Colonic mucosa (tissue), 4 donors: ENCODE measurements at regions not wholly inside any gene's neighbourhood (a gene's known extent, or its start where the extent isn't known, plus 50 kb on each side); places are given as distances from the start of the nearest gene placed in this dataset.

Experiments used
- DNase-seq: peaks from one replicate; pipeline ENCODE4 v3.0.0-alpha.2; 2020
- H3K27ac ChIP-seq: fragments of 200-600 bp; one replicate; pipeline ENCODE4 v1.8.0; 2021
- H3K27me3 ChIP-seq: fragments of 200-600 bp; one replicate; pipeline ENCODE4 v1.8.0; 2021
- H3K36me3 ChIP-seq: fragments of 200-600 bp; one replicate; pipeline ENCODE4 v1.8.0; 2021
- H3K4me1 ChIP-seq: fragments of 200-600 bp; one replicate; pipeline ENCODE4 v1.8.0; 2021; ENCODE audit warnings: mild to moderate bottlenecking
- H3K4me3 ChIP-seq: fragments of 200-600 bp; one replicate; pipeline ENCODE4 v1.8.0; 2021
- H3K9ac ChIP-seq, 2 donors: one replicate each; pipeline ENCODE4 v1.7.0; 2013; ENCODE audit warnings: control low read depth in 2 of 2, low read depth in 2 of 2, low read length in 2 of 2
- H3K9me3 ChIP-seq: fragments of 200-600 bp; one replicate; pipeline ENCODE4 v1.8.0; 2021
- CTCF ChIP-seq: fragments of 200-600 bp; IDR thresholded peaks from one replicate; pipeline ENCODE4 v1.8.0; 2022; ENCODE audit warnings: antibody characterized with exemption, mild to moderate bottlenecking
- intact Hi-C: fragments of 100-400 bp; cut with DNase I; formaldehyde crosslinking; loops from one replicate; pipeline ENCODE4 v1.14.1; 2022
- donor health status: healthy.
- donor health status: DM: no; HTN: no; CAD: no.
- donor health status: DM: no; HTN: no; CAD: no.

DNA sequence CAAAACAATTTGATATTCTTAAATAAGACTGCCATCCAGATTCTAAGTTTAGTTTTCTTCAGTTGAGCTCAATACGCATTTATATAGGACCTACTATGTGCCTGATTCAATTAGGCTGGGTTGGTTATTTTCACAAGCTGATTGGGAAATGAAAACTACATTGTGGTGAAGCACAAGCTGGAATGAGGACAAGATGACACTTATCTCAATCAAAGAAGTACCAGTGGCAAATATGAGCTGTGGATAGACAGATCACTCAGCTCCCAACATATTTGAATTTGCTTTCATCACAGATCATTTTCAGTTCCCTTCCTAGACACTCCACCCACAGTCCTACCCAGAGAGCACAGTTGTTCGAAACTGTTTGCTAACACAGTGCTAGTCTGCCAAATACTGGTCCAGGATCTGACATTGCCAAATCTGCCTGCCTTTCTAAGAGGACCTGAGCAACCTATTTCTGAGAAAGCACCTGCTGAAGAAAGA is 74.7 kb downstream of the LLPH start:
- TF ChIP-seq CTCF = no peak
- no peak overlapping the region for H3K4me3 ChIP-seq
- no peaks in the 10 kb centered on the region for H3K9me3 ChIP-seq
- no peaks in the 10 kb centered on the region for H3K36me3 ChIP-seq
- H3K4me1 ChIP-seq = no peaks in the 10 kb centered on the region
- DNase-seq = no peak
- no peak overlapping the region for H3K9ac ChIP-seq
- intact Hi-C loops = no loop called here
- H3K27ac ChIP-seq = no peak overlapping the region
- no peaks in the 10 kb centered on the region for H3K27me3 ChIP-seq

DNA sequence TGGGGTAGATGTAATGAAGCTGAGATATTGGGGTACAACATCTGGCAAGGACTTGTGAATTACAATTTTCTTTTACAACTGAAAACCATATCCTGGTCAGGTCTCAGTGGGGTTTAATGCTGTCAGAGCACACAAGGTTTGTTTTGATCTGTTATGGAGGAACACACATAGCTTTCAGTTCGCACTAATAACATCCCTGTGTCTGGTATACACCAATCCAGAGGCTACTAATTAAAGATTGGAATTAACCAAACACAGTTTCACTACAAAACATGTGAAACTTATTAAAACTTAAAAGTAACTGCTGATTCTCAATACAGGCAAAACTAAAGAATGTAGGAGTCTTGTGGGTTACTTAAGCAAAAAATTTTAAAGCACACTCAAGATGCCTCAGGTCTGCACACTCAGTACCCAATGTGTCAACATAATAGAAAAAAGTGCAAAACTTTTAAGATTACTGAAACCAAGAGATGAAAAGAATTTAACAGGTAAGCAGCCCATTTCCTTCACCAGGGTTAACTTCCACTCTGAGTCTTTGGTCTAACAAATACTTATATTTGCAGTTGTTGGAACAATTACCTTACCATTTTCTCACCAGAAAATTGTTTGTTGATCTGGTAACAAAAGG is 77.4 kb downstream of the LLPH start:
- DNase-seq = no peak

GRCh38 chr12:66051361-66051760 is 79.2 kb downstream of the LLPH start:
- Histone ChIP-seq H3K27me3 (no peaks in the 10 kb centered on the region), H3K36me3 (no peaks in the 10 kb centered on the region), H3K9me3 (no peaks in the 10 kb centered on the region), H3K4me1 (no peaks in the 10 kb centered on the region), H3K9ac (no peak overlapping the region), H3K27ac (no peak overlapping the region), H3K4me3 (no peak overlapping the region)
- TF ChIP-seq CTCF = no peak
- DNase-seq = no peak
- intact Hi-C loops = no loop called here

More for the DNA sequence above, 77.4 kb downstream of the LLPH start:
- H3K9ac ChIP-seq = no peak overlapping the region
- intact Hi-C loops = no loop called here
- no peak overlapping the region for H3K4me3 ChIP-seq
- H3K27ac ChIP-seq = no peak overlapping the region
- H3K4me1 ChIP-seq = no peaks in the 10 kb centered on the region
- no peaks in the 10 kb centered on the region for H3K36me3 ChIP-seq
- H3K27me3 ChIP-seq = no peaks in the 10 kb centered on the region
- no peak for TF ChIP-seq CTCF
- no peaks in the 10 kb centered on the region for H3K9me3 ChIP-seq

DNA sequence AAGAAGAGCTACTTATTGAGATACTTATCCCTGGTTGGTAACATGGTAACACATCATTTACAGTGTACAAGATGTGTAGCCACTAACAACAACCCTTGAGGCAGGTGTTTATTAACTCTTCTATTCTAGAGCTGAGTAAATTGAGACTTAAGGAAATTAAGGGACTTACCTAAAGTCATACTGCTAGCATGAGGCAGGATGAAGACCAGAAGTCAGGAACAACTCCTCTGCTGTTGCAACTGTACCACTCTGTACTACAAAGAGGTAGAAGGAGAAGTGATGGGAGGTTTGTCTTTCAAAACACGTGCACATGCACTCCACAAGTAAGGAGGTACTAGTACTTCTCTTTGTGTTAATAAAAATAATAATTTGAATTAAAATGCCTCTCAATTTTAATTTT is 79.9 kb downstream of the LLPH start:
- no peak for DNase-seq
- Histone ChIP-seq H3K27me3 (no peaks in the 10 kb centered on the region), H3K4me1 (no peaks in the 10 kb centered on the region), H3K9ac (no peak overlapping the region), H3K9me3 (no peaks in the 10 kb centered on the region), H3K4me3 (no peak overlapping the region), H3K27ac (no peak overlapping the region), H3K36me3 (no peaks in the 10 kb centered on the region)
- TF ChIP-seq CTCF = no peak
- intact Hi-C loops = no loop called here

GRCh38 chr12:66050283-66050576 is 80.3 kb downstream of the LLPH start:
- Histone ChIP-seq H3K9me3 (no peaks in the 10 kb centered on the region), H3K27me3 (no peaks in the 10 kb centered on the region), H3K4me3 (no peak overlapping the region), H3K4me1 (no peaks in the 10 kb centered on the region), H3K9ac (no peak overlapping the region), H3K27ac (no peak overlapping the region), H3K36me3 (no peaks in the 10 kb centered on the region)
- TF ChIP-seq CTCF = no peak
- no peak for DNase-seq
- intact Hi-C loops = no loop called here
